Embryonic facial prominence (tissue), 1 donor: ENCODE measurements at regions not wholly inside any gene's neighbourhood (a gene's known extent, or its start where the extent isn't known, plus 50 kb on each side); places are given as distances from the start of the nearest gene placed in this dataset.
"Not testable (repeated sequence)": the region's sequence is repeated elsewhere in the genome, so short reads cannot be mapped to it uniquely, and the experiment has no call there.

Source experiments
- DNase-seq: peaks from one replicate; pipeline ENCODE4 v3.0.0-alpha.2; 2016; ENCODE audit errors: extremely low spot score

GRCh38 chrX:69431420-69431819, 72.7 kb upstream of the NALF2 start:
- DNase-seq, result no peak

DNA sequence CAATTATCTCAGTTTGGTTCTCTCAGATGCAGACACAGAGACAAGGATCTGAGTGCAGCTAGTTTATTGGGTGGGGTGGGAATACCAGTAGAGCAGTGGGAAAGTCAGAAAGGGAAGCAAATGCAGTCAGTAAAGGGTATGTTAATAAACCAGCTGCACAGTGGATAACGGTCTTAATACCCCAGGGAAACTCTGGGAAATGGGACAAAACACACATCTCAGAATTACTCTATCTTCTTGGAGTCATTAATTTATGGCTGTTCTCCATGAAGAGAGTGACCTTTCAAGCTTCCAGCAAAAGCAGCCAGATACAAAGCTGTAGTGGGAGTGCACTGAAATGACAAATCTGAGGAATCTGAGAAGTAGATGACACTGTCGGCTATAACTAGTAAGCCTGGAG, 73.3 kb upstream of the NALF2 start:
- no peak for DNase-seq

- DNase-seq, result no peak
Observed at GRCh38 chrX:69429339-69430015, 74.6 kb upstream of the NALF2 start.

DNA sequence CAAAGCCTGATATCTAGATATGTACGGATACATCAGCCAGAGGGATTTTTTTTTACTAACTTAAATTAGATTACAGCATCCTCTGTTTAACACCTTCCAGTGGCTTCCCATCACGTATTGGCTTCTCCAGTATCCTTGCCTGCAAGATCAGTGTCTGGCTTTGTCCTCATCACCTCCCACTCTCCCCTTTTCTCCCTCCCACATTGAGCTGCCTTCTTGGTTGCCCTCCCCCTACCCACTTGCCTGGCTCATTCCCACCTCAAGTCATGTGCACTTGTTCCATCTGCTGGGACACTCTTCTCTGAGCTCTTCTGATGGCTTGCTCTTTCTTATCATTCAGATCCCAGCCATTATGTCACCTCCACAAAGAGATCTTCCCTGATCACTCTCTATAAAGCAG, 75.9 kb upstream of the NALF2 start:
- DNase-seq, result no peak

DNA sequence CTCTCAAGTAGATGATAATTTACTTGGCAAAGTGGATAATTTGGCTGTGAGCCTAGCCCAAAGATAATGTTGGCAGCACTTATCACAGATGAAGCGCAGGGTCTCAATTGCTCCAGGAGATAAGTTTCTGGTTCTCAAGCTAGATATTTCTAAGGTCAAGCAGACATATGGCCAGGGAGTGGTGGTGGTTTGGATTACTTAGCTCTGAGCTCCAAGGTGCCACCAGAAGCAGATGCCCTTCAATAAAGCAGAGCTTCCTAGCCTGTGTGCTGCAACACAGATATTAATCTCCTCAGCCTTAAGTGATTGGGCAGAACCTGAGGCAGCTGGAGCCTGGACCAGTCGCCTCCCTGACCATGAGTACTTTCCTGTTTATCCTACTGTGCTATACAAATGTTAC, 79.2 kb upstream of the NALF2 start:
- no peak for DNase-seq

GRCh38 chrX:69424161-69424560, 80.0 kb upstream of the NALF2 start:
- no peak for DNase-seq

DNA sequence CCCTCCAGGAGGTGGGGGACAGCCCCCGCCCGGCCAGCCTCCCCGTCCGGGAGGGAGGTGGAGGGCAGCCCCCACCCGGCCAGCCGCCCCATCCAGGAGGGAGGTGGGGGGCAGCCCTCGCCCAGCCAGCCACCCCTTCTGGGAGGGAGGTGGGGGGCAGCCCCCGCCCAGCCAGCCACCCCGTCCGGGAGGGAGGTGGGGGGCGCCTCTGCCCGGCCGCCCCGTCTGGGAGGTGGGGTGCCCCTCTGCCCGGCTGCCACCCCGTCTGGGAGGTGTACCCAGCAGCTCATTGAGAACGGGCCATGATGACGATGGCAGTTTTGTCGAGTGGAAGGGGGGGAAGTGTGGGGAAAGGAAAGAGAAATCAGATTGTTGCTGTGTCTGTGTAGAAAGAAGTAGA, 81.9 kb upstream of the NALF2 start:
- not testable (repeated sequence) for DNase-seq

GRCh38 chrX:69415698-69416097, 88.4 kb upstream of the NALF2 start:
- no peak for DNase-seq

DNA sequence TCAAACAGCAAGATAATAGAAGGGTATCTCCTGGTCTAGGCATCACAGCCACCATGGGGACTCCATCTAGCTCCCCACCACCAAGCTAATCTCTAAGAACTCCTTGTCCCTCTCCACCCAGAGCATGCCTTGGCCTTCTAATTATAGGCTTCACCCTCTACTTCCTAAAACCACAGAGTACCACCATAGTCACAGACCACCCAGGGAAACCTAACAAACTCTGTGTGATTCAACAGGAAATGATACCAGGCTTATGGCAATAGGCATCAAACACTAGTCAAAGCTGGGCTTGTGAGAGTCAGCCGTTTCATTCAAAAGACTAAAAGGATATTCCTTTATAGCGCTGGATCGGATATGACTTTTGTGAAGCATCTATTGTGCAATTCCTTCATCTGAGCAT, 91.5 kb upstream of the NALF2 start:
- no peak for DNase-seq

- no peak for DNase-seq
Observed at GRCh38 chrX:69398881-69399280, 105.2 kb upstream of the NALF2 start.

DNA sequence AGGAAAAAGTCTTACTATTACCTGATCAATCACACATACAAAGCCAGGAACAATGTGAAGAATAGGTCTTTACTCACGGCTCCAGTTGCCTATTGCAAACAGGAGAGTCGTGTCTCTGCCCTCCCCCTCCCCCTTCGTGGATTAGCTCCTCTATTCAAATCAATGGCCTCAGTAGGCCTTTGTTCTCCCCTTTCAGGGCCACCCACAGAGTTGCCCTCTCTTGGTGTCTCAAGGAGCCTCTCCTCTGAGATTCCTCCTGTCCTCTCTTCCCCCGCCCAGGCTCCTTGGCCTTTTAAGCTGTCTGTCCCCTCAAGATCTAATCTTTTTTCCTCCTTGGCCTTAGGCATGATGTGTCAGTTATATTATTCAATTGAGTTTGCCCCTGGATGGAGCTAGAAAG, 107.2 kb upstream of the NALF2 start:
- DNase-seq, result no peak

- no peak for DNase-seq
Observed at GRCh38 chrX:69395306-69395705, 108.8 kb upstream of the NALF2 start.

DNA sequence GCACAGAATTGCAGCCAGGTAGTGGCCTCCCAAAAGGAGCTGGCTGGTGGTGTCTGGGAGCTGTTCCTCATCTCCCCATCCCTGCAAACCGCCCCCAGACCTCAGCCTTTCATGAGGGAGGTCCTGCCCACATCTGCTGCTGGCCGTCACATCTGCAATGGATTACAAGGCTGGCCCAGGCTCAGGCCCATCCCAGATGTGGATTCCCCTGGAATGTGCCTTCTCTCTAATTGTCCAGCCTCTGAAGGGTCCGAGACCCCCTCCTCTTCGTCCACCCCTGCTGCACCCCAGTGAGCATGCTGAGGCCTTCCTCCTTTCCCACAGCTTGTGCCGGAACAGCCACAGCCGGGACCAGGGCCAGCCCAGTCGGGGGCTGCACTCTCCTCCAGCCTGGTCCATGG, 115.0 kb upstream of the NALF2 start:
- no peak for DNase-seq

DNA sequence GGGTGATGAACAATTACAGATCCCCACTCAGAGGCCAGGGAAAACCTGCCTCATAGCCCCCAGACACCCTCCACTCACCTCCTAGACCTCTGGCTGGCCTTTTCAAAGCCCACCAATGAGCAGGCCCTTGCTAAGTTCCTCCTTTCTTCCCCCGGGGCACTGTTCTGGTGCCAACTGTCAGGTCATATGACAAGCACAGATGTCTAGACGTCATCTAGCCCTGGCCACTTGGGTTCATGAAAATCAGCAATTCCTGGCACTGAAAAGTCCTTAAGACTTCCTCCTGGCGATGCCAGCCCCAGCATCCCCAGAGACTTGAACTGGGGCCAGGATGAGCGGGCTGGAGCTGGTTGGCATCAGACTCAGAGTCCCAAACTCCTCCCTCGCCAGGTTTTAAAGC, 115.6 kb upstream of the NALF2 start:
- no peak for DNase-seq

DNA sequence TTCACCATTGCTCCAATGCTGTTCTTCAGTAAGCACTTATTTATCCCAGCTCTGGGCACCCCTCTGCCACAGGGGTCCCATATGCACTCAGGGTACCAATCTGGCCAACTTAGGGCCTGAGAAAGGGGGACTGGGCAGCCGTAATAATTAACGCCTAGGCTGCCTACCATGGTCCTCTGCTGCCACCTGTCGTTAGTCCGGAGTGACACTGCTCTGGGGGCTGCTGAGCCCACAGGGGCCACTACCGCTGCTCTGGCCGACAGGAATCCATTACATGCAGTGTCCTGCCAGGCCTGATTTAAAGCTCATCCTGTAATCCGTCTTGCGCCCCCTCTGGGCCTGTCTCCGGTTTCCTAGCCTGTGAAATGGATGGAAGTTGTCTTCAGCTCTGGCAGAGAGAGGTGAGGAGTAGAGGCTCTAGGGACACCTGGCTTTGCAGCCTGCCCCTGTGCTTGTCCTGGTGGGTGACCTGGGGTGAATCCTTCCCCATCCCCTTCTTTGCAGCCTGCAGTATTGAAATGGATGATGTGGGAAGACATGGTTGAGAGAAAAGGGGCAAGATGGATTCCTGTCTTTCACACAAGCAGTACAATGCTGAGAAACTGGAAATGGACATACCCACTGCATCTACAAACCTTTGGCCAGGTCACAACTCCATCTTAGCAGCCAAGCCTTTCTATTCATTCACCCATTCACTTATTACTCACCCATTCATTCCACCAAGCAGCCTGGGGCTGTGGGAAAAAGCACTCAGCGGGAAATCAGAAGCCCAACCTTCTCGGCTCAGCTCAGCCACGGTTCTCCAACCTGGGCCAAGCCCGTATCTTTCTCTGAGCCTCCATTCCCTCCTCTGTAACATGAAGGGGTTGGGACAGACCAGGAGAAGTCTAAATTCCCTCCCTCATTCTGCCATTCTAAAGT, 116.3 kb upstream of the NALF2 start:
- DNase-seq, result no peak

GRCh38 chrX:69386681-69387080, 117.4 kb upstream of the NALF2 start:
- no peak for DNase-seq

- DNase-seq, result no peak
Observed at GRCh38 chrX:69379412-69379811, 124.7 kb upstream of the NALF2 start.

DNA sequence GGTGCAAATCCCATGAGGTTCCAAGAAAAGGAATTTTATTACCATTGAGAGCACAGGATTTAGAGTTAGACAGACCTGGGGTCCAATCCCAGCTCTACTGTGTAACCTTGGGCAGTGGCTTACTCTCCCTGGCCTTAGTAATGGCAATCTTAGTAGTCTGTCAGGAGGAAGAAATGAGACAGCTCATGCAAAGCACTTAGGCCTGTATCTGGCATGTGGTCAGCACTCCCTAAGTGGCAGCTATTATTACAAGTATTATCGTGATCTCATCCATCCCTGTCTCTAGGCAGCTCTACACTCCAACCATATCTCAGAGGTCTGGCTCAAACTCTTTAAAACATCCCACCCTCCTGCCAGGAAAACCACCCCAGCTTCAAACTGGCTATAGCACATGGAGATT, 129.6 kb upstream of the NALF2 start:
- no peak for DNase-seq

- no peak for DNase-seq
Observed at GRCh38 chrX:69372435-69372834, 131.7 kb upstream of the NALF2 start.

- no peak for DNase-seq
Observed at GRCh38 chrX:69371159-69371558, 133.0 kb upstream of the NALF2 start.

DNA sequence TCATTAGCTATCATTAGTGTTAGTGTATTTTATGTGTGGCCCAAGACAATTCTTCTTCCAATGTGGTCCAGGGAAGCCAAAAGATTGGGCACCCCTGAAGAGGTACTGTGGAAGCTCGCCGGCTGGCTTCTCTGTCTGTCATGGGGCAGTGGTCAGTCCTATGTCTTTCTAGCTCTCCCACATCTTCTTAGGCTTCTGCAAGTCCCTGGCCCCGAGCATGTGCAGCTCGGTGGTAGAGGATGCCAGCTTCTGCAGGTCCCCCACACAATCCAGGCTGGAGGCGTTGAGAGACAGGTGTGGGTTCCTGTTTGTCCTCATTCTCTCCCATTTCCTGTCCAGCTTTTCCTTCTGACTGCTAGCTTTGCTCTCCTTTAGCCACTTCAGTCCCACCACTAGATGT, 134.1 kb upstream of the NALF2 start:
- DNase-seq, result no peak

DNA sequence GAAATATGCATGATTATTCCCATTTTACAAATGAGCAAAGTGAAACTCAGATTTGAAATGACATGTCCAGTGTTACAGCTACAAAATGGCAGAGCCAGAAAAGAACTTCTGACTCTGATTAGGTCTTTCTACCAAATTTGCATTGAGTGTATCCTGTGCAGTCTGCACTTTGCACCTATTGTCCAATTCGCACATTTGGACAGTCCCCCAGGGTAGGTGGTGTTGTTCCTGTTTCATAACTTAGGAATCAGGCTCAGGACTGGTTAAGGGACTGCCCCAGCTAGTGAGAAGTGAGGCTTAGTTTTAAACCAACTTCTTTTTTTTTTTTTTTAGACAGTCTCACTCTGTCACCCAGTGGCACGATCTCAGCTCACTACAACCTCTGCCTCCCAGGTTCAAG, 137.9 kb upstream of the NALF2 start:
- DNase-seq, result no peak

DNA sequence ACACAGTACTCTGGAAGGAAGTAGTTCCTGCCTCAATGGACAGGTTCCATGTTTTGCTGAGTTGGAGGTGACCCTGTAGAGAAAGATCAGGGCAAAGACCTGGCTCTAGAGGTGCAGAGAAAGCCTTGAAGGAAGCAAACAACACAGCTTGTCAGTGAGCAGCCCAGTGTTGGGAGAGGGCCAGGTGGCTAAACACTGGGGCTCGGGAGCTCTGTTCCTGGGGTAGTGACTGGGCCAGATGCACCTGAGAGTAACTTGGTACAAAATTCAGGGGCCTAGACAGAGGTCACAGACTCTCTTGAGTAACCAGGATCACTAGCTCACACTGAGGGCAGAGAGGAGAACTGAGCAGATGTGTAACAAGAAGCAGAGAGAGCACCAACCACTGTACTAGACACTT, 138.4 kb upstream of the NALF2 start:
- DNase-seq, result no peak
